Vagina (tissue), 2 donors: ENCODE measurements at regions not wholly inside any gene's neighbourhood (a gene's known extent, or its start where the extent isn't known, plus 50 kb on each side); places are given as distances from the start of the nearest gene placed in this dataset.

Source experiments
- POLR2A ChIP-seq, 2 donors: fragments of 450-650 bp; IDR thresholded peaks; one replicate each; pipeline ENCODE4 v1.6.1; 2017; ENCODE audit warnings: antibody characterized with exemption in 2 of 2, mild to moderate bottlenecking in 2 of 2, moderate library complexity in 2 of 2
- POLR2AphosphoS5 ChIP-seq, 2 donors: sonication (generic); formaldehyde crosslinking; IDR thresholded peaks; one replicate each; pipeline ENCODE4 v1.9.0; 2017; ENCODE audit warnings: antibody characterized with exemption in 2 of 2, mild to moderate bottlenecking in 2 of 2, low read depth in 1 of 2; ENCODE audit not compliant: insufficient read depth in 1 of 2
- TF ChIP-seq, protein P1 (sequence below), 3 experiments: fragments of 450-650 bp in 2 of 3; fragments of 200-600 bp in 1 of 3; sonication (generic) in 1 of 3; IDR thresholded peaks; one replicate each; pipeline ENCODE4 v1.5.1; 2017 to 2019; ENCODE audit warnings: antibody characterized with exemption in 3 of 3, mild to moderate bottlenecking in 2 of 3, moderate library complexity in 2 of 3

- TF ChIP-seq, protein P1, sequence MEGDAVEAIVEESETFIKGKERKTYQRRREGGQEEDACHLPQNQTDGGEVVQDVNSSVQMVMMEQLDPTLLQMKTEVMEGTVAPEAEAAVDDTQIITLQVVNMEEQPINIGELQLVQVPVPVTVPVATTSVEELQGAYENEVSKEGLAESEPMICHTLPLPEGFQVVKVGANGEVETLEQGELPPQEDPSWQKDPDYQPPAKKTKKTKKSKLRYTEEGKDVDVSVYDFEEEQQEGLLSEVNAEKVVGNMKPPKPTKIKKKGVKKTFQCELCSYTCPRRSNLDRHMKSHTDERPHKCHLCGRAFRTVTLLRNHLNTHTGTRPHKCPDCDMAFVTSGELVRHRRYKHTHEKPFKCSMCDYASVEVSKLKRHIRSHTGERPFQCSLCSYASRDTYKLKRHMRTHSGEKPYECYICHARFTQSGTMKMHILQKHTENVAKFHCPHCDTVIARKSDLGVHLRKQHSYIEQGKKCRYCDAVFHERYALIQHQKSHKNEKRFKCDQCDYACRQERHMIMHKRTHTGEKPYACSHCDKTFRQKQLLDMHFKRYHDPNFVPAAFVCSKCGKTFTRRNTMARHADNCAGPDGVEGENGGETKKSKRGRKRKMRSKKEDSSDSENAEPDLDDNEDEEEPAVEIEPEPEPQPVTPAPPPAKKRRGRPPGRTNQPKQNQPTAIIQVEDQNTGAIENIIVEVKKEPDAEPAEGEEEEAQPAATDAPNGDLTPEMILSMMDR (IDR thresholded peaks at IDR 0.05), result no peak
- TF ChIP-seq POLR2AphosphoS5 (IDR thresholded peaks at IDR 0.05; ENCODE audit: insufficient read depth in 1 of 2, low read depth in 1 of 2), result no peak
- TF ChIP-seq POLR2A (IDR thresholded peaks at IDR 0.05), result no peak
These were observed 199.2 kb downstream of the JCAD start for GRCh38 chr10:29860166-29860565.
